ENCODE measurements at regions not wholly inside any gene's neighbourhood (a gene's known extent, or its start where the extent isn't known, plus 50 kb on each side); places are given as distances from the start of the nearest gene placed in this dataset.
"Not testable (repeated sequence)": the region's sequence is repeated elsewhere in the genome, so short reads cannot be mapped to it uniquely, and the experiment has no call there.

- H3K9me3 ChIP-seq = peaks cover 7% of the 10 kb centered on the region
- no peak for TF ChIP-seq CTCF (IDR thresholded peaks at IDR 0.05)
- H3K27ac ChIP-seq = no peak overlapping the region
- H3K4me1 ChIP-seq = no peaks in the 10 kb centered on the region
- intact Hi-C loops (cut with DNase I) = no loop called here
- H3K4me3 ChIP-seq = no peak overlapping the region
- no peaks in the 10 kb centered on the region for H3K36me3 ChIP-seq (ENCODE audit: insufficient read depth in 1 of 2, low read depth in 1 of 2)
- no peak for ATAC-seq
- H3K27me3 ChIP-seq (ENCODE audit: insufficient read depth in 3 of 3, low read length in 2 of 3) = no peaks in the 10 kb centered on the region
- DNase-seq = no peak
Measured at GRCh38 chr1:191074881-191075280, 597.2 kb upstream of the BRINP3 start.

- 85 to 92% (median 91%) methylated on average over 2 of the region's 2 CpGs for WGBS, 3 donors
- H3K27ac ChIP-seq; H3K9me3 ChIP-seq; H3K4me1 ChIP-seq; DNase-seq; H3K27me3 ChIP-seq (ENCODE audit: insufficient read depth in 3 of 3, low read length in 2 of 3); H3K36me3 ChIP-seq (ENCODE audit: insufficient read depth in 1 of 2, low read depth in 1 of 2); H3K4me3 ChIP-seq; intact Hi-C loops (cut with DNase I); ATAC-seq: not testable (repeated sequence)
Measured at GRCh38 chr1:191083090-191083489, 605.4 kb upstream of the BRINP3 start.

GRCh38 chr1:191085121-191085520 lies 607.5 kb upstream of the BRINP3 start:
- intact Hi-C loops (cut with DNase I) = no loop called here

GRCh38 chr1:191086910-191087309 lies 609.2 kb upstream of the BRINP3 start:
- ATAC-seq = no peak
- no peak for TF ChIP-seq CTCF (IDR thresholded peaks at IDR 0.05)
- Histone ChIP-seq H3K27ac (no peak overlapping the region), H3K9me3 (no peaks in the 10 kb centered on the region), H3K4me3 (no peak overlapping the region), H3K4me1 (no peaks in the 10 kb centered on the region), H3K27me3 (ENCODE audit: insufficient read depth in 3 of 3, low read length in 2 of 3) (no peaks in the 10 kb centered on the region), H3K36me3 (ENCODE audit: insufficient read depth in 1 of 2, low read depth in 1 of 2) (no peaks in the 10 kb centered on the region)
- DNase-seq = no peak
- intact Hi-C loops (cut with DNase I) = no loop called here
- WGBS, 3 donors = 38 to 58% (median 53%) methylated on average over 2 of the region's 2 CpGs

More at GRCh38 chr1:191085121-191085520, 607.5 kb upstream of the BRINP3 start:
- H3K9me3 ChIP-seq = peaks cover 2% of the 10 kb centered on the region
- no peak overlapping the region for H3K4me3 ChIP-seq
- no peaks in the 10 kb centered on the region for H3K4me1 ChIP-seq
- no peak for ATAC-seq
- no peaks in the 10 kb centered on the region for H3K27me3 ChIP-seq (ENCODE audit: insufficient read depth in 3 of 3, low read length in 2 of 3)
- TF ChIP-seq CTCF (IDR thresholded peaks at IDR 0.05) = no peak
- no peak for DNase-seq
- no peak overlapping the region for H3K27ac ChIP-seq
- no peaks in the 10 kb centered on the region for H3K36me3 ChIP-seq (ENCODE audit: insufficient read depth in 1 of 2, low read depth in 1 of 2)

- ATAC-seq = no peak
- no peak for TF ChIP-seq CTCF (IDR thresholded peaks at IDR 0.05)
- intact Hi-C loops (cut with DNase I) = no loop called here
Measured at GRCh38 chr1:191096405-191096804, 618.7 kb upstream of the BRINP3 start.

More at GRCh38 chr1:191096405-191096804, 618.7 kb upstream of the BRINP3 start:
- DNase-seq = no peak
- WGBS, 3 donors = 79 to 85% (median 82%) methylated on average over 1 of the region's 1 CpG
- Histone ChIP-seq H3K27me3 (ENCODE audit: insufficient read depth in 3 of 3, low read length in 2 of 3) (no peaks in the 10 kb centered on the region), H3K36me3 (ENCODE audit: insufficient read depth in 1 of 2, low read depth in 1 of 2) (no peaks in the 10 kb centered on the region), H3K4me1 (no peaks in the 10 kb centered on the region), H3K4me3 (no peak overlapping the region), H3K9me3 (no peaks in the 10 kb centered on the region), H3K27ac (no peak overlapping the region)

Measured in psoas muscle (tissue), 7 donors.